Glutamatergic neuron (in vitro differentiated cells): ENCODE measurements at regions not wholly inside any gene's neighbourhood (a gene's known extent, or its start where the extent isn't known, plus 50 kb on each side); places are given as distances from the start of the nearest gene placed in this dataset.

Source experiments
- DNase-seq: peaks from one replicate; pipeline ENCODE4 v3.0.0; 2022
- H3K27ac Mint-ChIP-seq: one replicate; pipeline ENCODE4 v1.8.0; 2020; ENCODE audit warnings: mild to moderate bottlenecking, mixed read lengths, inconsistent platforms; ENCODE audit not compliant: unreplicated experiment
- H3K27me3 Mint-ChIP-seq: one replicate; pipeline ENCODE4 v1.8.0; 2020; ENCODE audit warnings: mild to moderate bottlenecking, moderate library complexity, mixed read lengths, inconsistent platforms; ENCODE audit not compliant: unreplicated experiment
- H3K36me3 Mint-ChIP-seq: one replicate; pipeline ENCODE4 v1.8.0; 2020; ENCODE audit warnings: mild to moderate bottlenecking, mixed read lengths, inconsistent platforms; ENCODE audit not compliant: unreplicated experiment
- H3K4me1 Mint-ChIP-seq: one replicate; pipeline ENCODE4 v1.8.0; 2020; ENCODE audit warnings: mild to moderate bottlenecking, low read depth, mixed read lengths, inconsistent platforms; ENCODE audit not compliant: unreplicated experiment
- H3K4me3 Mint-ChIP-seq: one replicate; pipeline ENCODE4 v1.8.0; 2020; ENCODE audit warnings: mild to moderate bottlenecking, mixed read lengths, inconsistent platforms; ENCODE audit not compliant: unreplicated experiment
- H3K9me3 Mint-ChIP-seq: one replicate; pipeline ENCODE4 v1.8.0; 2020; ENCODE audit warnings: mild to moderate bottlenecking, moderate library complexity, mixed read lengths, inconsistent platforms; ENCODE audit not compliant: unreplicated experiment
- TF ChIP-seq, protein P1 (sequence below): fragments of 200-600 bp; sonication (generic); IDR thresholded peaks from one replicate; pipeline ENCODE4 v1.5.0; 2021; ENCODE audit not compliant: partially characterized antibody, unreplicated experiment

DNA sequence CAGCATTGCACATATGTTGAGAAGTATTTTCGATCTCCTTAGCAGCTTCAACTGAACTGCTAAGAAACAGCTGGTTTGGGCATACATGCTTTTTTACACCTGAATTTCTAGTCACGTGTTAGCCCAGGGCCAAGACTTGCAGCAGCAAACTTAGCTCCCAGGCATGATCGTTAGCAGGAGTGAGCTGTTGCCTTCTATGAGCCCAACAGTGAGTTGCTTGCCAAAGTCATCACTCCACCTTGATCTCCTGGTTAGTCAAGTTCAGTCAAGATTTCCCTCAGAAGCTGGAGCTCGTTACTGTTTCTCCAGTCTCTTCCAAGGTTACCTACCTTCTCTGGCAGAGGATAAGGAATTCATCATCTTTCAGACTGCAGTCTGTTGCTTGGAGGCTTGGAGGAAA is 100.4 kb upstream of the SEMA6D start:
- H3K4me3 Mint-ChIP-seq = no peak overlapping the region
- no peak for DNase-seq
- no peaks in the 10 kb centered on the region for H3K36me3 Mint-ChIP-seq
- H3K4me1 Mint-ChIP-seq = peaks cover 34% of the 10 kb centered on the region
- H3K9me3 Mint-ChIP-seq = peaks cover 11% of the 10 kb centered on the region
- no peak overlapping the region for H3K27ac Mint-ChIP-seq
- TF ChIP-seq, protein P1, sequence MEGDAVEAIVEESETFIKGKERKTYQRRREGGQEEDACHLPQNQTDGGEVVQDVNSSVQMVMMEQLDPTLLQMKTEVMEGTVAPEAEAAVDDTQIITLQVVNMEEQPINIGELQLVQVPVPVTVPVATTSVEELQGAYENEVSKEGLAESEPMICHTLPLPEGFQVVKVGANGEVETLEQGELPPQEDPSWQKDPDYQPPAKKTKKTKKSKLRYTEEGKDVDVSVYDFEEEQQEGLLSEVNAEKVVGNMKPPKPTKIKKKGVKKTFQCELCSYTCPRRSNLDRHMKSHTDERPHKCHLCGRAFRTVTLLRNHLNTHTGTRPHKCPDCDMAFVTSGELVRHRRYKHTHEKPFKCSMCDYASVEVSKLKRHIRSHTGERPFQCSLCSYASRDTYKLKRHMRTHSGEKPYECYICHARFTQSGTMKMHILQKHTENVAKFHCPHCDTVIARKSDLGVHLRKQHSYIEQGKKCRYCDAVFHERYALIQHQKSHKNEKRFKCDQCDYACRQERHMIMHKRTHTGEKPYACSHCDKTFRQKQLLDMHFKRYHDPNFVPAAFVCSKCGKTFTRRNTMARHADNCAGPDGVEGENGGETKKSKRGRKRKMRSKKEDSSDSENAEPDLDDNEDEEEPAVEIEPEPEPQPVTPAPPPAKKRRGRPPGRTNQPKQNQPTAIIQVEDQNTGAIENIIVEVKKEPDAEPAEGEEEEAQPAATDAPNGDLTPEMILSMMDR = no peak
- H3K27me3 Mint-ChIP-seq = peaks cover 6% of the 10 kb centered on the region

DNA sequence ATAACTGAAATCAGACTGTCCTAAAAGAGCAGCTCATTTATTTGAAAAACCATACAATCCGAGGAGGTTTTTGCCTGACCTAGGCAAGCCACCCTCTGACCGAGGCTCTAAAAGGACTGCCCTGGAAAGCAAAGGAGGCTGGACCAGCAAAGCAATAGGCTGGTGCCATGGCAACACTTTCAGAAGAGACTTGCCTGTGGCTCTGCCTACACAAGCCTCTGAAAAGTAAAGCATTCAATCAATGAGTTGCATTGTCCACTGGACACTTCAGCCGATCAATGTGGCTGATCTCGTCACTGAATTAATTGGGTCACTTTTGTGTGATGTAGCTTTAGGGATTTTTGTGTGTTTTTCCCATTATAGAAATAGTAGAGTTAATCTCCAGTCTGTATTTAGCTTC is 99.1 kb upstream of the SEMA6D start:
- Mint-ChIP-seq H3K27ac (no peak overlapping the region), H3K9me3 (peaks cover 11% of the 10 kb centered on the region), H3K36me3 (no peaks in the 10 kb centered on the region), H3K4me1 (peaks cover 32% of the 10 kb centered on the region), H3K4me3 (no peak overlapping the region), H3K27me3 (peaks cover 6% of the 10 kb centered on the region)
- DNase-seq = no peak
- TF ChIP-seq, protein P1 = no peak

DNA sequence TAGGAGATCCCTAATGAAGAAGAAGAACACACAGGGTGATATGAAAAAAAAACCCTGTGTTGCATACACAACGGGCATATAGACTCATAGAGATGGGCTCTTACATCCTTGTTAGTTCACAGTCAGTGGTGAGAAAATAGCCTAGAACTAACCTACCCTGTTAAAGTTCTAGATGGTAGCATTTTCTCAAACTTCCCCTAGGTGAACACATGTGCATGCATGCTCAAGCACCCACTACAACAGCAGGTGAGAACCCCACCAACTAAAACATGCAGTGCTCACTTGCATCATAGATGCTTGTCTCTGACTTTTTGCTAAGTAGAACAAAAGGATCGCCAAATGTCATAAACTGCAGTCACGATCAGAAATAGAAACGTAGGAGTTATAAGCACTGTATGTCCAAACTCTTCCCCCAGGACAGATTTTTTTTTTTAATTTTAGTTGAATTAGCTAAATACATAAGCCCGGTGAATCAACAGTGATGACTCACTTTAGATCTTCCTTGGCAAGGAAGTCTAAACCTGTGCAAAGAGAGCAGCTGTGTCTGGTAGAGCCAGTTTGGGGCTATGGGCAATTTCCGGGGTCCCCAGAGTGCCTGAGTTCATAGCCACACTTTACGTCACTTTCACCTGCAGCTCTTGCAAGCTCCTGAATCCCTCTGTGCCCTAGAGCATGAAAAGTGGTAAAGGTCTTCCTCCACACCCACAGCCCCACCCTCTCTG is 96.2 kb upstream of the SEMA6D start:
- Mint-ChIP-seq H3K4me1 (peaks cover 25% of the 10 kb centered on the region), H3K27me3 (peaks cover 6% of the 10 kb centered on the region), H3K4me3 (no peak overlapping the region), H3K9me3 (peaks cover 11% of the 10 kb centered on the region), H3K27ac (no peak overlapping the region), H3K36me3 (no peaks in the 10 kb centered on the region)
- no peak for DNase-seq
- TF ChIP-seq, protein P1 = no peak

DNA sequence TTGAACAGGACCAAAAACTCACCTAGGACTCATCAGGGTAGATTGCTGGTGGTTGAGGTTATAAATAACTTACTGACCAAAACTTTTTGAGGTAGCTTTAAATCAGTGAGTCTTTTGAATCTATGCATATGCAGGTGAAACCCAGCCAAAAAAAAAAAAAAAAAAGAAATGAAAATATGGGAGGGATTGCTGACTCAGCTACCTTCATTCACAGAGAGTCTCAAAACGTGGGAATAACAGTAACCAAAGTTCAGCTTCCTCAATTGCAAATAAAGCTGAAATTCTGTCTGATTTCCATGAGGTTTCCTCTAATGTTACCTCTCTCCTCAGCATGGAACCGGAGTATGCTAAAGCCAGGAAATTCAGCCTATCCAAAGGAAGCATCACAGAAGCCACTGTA is 95.2 kb upstream of the SEMA6D start:
- H3K4me1 Mint-ChIP-seq = peaks cover 23% of the 10 kb centered on the region
- peaks cover 6% of the 10 kb centered on the region for H3K27me3 Mint-ChIP-seq

DNA sequence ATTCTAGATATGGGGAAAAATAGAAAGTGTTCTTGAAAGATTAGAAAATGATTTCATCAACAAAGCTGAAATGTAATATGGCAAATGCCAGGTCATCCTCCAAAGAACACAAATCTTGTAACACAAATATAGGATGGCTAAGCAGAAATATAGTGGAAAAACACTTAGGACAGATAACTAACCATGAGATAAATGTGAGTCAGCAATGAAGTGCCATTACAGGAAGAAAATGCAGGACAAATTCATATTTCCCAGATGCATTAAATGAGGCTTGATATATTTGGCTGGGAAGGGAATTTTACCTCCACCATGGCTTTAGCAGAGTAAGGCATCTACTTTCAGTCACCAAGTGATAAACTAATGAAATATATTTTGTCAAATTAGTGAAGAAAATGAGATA is 92.8 kb upstream of the SEMA6D start:
- DNase-seq = no peak
- H3K27me3 Mint-ChIP-seq = no peaks in the 10 kb centered on the region
- peaks cover 10% of the 10 kb centered on the region for H3K4me1 Mint-ChIP-seq
- no peak overlapping the region for H3K4me3 Mint-ChIP-seq
- no peak overlapping the region for H3K27ac Mint-ChIP-seq
- peaks cover 6% of the 10 kb centered on the region for H3K9me3 Mint-ChIP-seq
- H3K36me3 Mint-ChIP-seq = peaks cover under 1% of the 10 kb centered on the region
- TF ChIP-seq, protein P1 = no peak

More for the DNA sequence above, 95.2 kb upstream of the SEMA6D start:
- TF ChIP-seq, protein P1 = no peak
- no peak for DNase-seq
- no peak overlapping the region for H3K4me3 Mint-ChIP-seq
- peaks cover 11% of the 10 kb centered on the region for H3K9me3 Mint-ChIP-seq
- H3K27ac Mint-ChIP-seq = no peak overlapping the region
- H3K36me3 Mint-ChIP-seq = no peaks in the 10 kb centered on the region
